GM21515 (cell line): ENCODE measurements at regions not wholly inside any gene's neighbourhood (a gene's known extent, or its start where the extent isn't known, plus 50 kb on each side); places are given as distances from the start of the nearest gene placed in this dataset.

ENCODE experiments used
- ATAC-seq: cut with Tn5 transposase; IDR thresholded peaks from one replicate; pipeline ENCODE4 v1.9.1; 2021; ENCODE audit not compliant: unreplicated experiment

- ATAC-seq, result no peak
Observed at GRCh38 chr16:86184185-86184584, 285.2 kb downstream of the IRF8 start.

- no peak for ATAC-seq
Observed at GRCh38 chr16:86185089-86185488, 286.1 kb downstream of the IRF8 start.

DNA sequence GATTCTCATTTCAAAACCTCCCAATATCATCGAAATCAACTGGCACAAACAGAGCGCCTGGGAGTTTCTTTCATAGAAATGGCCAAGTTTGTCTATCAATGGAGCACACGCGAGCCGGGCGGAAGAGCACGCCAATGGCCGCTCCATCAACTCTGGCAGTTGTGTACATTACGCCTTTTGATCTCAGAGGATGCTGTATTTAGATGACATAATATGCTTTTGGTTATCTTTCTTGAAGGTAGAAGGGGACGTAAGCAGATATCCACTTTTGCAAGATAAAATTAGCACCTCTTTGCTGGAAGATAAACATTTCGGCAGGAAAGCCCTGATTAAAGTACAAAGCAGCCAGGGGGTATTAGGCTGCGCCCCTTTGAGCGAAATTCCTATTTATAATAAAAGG, 287.4 kb downstream of the IRF8 start:
- no peak for ATAC-seq

DNA sequence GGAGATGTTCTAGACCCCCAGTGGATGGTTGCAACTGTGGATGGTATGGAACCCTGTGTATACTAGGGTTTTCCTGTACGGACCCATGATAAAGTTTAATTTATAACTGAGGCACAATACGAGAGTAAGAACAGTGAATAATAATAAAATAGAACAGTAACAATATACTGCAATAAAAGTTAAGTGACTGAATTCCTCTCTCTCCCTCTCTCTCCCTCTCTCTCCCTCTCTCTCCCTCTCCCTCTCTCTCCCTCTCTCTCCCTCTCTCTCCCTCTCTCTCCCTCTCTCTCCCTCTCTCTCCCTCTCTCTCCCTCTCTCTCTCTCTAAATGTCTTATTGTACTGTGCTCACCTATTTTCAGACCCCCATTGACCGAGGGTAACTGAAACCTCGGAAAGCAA, 291.0 kb downstream of the IRF8 start:
- ATAC-seq, result no peak

- ATAC-seq, result no peak
Observed at GRCh38 chr16:86191663-86192062, 292.7 kb downstream of the IRF8 start.

DNA sequence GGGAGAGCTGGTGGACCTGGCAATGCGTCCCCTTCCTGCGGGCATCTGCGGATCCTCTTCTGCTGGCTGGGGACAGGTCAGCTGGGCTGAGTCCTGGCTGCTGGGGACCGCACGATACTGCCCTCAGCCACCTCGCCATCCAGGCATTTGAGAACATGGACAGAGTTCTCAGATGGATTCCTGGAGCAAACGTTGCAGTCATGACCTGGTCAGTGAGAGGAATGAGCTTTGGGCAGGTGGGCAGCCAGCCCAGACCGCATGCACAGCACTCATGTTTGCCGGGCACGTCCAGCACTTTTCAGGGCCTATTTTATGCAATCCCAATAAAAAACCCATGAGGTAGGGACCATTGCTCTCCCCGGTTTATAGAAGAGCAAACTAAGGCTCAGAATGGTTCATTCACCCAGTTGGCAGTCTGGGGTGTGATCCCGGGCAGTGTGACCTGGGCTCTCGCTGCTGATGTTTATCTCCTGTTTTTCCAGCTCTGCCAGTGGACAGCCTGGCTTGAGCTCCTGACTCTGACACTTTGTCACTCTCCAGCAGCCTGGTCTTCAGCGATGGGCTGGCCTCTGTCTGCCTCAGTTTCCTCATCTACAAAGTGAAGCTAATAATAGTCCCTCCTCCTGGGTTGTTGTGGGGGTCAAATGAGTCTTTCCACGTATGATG, 294.7 kb downstream of the IRF8 start:
- no peak for ATAC-seq

DNA sequence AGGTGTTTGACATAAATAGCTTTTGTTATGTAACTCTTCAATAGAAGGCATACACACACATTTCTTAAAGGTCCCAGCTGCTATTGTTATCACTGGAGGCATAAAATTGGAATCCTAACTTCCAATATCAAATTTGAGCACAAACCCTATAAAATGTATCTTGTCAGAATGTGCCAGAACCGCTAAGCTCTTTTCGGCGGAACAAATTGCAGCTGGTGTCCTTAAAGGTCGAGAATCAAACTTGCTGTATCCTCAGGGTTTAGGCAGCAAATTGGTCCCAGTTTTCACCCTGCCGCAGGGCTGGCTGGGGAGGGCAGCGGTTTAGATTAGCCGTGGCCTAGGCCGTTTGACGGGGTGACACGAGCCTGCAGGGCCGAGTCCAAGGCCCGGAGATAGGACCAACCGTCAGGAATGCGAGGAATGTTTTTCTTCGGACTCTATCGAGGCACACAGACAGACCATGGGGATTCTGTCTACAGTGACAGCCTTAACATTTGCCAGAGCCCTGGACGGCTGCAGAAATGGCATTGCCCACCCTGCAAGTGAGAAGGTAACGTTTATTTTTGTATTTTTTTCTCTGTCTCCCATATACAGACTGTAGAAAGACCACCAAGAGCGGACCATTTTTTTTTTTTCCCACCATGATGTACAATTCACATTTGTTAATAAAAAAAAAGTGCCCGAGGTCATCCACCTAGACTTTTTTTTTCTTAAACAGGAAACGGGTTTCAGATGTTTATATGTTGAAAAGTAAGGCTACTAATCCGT, 297.1 kb downstream of the IRF8 start:
- ATAC-seq, result no peak

DNA sequence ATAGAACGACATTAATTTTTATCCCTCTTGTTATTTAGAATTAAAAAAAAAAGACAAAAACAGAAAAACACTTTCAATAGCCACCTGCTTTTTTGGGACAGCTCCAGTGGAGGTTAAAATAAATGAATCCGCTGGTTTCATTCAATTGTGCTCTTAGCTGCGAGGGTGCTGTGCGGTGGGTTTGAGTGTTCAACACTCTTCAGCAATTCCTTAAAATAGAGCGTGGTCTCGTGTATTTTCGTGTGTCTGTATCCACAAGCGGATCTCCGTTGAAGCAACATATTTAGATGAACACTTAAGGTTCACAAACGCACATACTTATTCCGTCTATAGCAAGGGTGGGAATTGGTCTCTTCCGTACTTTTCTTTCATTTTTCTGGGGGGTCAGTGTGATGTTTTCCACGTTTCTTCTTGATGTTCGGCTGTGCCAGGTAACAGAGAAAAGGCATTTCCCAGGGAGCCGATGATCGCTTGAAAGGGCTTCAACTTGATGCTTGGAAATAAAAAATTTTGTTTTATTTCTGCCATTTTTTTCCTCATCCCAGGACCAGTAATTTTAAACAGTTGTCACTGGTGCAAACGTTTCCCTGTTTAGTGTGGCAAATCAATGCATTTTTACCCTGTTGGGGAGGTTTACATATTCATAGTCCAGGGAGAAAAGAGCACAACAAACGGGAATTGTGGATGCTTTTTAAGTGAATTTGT, 297.9 kb downstream of the IRF8 start:
- ATAC-seq, result no peak

DNA sequence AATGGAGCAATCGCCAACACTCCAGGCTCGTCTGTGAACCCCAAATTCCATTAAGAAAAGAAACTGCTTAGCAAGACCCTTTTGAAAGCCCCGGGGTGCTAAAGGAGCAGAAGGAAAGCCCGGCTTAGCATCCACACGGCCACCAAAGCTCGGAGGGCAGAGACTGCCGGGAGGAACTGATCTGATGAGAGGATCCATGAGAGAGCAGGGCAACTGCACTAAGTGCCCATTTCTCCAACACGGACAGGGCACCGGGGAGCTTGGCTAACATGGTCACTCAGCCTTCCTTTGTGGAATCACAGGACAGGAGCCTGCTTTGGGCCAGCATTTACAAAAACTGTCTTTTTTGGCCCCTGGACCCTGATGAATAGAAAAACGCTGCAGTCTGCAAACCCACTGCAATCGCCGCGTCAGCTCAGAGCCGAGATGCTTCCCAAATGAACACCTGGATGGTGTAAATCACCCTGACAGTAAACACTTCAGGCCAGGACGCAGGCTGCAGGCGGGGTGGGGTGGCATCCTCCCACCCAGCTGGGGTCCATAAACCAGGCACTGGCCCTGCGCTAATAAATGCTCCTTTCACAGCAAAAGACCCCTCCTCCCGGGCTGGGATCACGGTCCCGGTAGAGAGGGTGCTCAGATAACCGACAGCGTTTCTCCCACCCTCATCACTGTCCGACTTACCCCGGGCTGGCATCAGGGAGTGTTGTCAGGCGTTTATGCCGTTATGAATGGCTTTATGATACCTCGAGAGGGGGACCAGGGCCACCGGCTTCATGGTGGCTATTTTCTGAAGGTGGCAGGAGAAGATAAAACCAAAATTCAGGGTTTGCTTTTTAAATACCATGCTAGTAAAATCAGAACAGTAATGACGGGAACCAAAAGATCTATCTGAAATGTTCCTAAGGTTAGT, 299.5 kb downstream of the IRF8 start:
- no peak for ATAC-seq

- no peak for ATAC-seq
Observed at GRCh38 chr16:86199182-86199581, 300.2 kb downstream of the IRF8 start.

DNA sequence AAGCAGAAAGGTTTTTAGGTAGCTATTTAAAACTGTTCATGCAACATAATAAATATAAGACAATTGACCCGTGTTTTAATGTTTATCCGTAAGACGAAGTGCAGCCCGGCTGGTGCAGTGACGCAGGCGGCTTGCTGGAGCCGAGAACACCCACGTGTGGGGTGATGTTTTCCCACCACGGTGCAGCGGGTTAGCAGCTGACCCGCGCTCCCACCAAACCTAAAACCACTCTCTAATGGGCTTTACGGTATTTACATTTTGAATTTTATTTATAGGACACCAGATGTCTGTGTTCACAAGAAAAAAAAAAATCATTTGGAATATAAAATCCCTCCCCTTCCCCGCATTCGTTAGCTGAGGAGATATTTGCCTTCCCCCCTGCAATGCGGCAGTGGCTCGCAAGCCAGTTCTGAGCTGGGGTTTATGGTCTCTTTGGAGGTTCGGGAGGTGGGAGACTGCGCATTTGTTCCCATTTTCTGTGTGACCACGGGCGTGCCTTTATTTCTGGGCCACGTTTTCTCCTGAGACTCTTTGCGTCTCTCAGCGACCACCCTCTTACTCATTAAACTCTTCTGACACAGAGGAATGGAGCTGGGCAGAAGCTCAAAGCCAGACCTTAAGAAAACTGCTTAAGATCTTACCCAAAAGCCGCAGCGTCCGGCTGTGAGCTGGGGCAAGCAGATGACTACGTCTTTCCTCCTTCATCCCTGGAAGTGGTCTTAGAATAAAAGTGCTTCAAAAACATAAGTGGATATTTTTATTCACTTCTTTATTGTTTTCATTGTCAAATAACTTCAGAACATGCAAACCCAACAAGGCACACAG, 301.1 kb downstream of the IRF8 start:
- no peak for ATAC-seq

GRCh38 chr16:86200722-86201121, 301.8 kb downstream of the IRF8 start:
- no peak for ATAC-seq

- ATAC-seq, result no peak
Observed at GRCh38 chr16:86201746-86202145, 302.8 kb downstream of the IRF8 start.

DNA sequence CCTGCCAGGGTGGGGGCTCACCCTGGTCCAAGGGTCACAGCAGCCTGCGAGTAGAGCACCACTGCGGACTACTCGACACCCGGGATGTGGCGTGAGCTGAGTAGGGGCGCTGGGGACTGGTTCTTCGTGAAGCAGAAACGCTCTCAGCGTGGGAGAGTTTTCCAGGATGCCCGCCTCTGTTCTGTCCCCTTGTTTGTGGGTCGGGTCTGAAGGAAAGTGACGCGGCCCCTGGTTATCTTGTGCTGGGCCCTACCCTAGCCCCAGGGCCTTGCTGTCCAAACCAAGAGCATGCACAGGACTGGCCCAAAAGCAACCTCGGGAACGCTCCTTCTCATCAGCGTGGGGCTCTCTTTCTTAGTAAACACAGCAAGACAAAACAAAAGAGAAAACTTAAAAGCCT, 303.3 kb downstream of the IRF8 start:
- ATAC-seq, result no peak

DNA sequence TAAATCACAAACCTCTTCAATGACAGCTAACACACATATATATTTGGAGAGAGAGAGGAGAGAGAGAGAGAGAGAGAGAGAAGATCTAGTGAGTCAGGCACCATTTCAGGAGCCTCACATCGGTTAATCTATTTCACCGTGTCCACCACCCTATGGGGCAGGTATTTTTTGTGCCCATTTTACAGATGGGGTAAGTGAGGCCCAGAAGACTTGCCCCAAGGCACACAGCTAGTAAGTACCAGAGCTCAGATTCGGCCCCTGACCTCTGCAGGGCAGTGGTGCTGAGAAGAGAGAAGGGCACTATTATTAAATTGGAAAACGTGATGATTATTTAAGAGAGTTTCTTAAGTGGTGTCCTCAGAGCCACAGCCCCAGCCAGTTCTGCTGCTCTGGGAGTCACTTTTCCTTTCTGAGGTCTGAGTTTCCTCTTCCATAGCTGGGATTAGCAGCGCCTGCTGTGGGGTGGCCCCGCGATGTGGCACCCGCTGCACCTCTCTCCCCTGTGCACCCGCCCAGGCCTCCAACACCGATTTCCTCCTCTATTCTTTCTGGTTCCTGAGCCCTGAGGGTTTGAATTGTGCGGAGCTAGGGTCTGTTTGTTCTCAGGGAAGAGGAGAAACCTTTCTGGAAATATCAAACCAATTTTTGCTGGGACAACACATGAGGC, 303.9 kb downstream of the IRF8 start:
- no peak for ATAC-seq

DNA sequence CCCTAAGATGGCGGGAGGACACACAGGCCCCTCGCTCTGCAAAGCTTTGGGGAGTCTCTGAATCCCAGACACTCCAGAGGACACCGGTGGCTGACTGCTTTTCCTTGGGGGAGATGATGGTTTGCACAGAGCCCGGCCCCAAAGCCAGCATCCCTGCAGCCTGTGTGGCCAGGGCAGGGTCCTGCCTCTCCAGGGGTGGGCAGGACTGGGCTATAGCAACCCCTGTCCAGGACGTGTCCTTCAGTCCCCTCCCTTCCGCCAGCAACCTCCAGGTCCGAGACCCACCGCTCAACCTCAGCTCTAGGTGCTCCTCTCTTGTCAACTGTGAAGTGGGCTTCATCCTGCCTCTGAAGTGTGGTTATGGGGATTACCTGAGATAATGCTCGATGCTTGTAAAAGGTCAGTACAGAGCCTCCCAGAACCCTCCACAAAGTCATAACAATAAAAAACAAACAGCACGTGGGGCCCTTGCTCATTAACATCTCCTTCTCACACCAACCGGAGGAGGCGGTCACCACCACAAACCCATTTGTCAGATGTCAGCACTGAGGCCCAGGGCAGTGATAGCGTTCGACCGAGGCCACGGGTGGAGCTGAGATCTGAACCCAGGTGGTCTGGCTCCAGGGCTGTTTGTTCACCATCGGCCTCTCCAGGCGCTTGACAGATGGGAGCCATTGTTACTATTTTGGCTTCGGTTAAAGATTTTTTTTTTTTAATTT, 304.8 kb downstream of the IRF8 start:
- ATAC-seq, result no peak

DNA sequence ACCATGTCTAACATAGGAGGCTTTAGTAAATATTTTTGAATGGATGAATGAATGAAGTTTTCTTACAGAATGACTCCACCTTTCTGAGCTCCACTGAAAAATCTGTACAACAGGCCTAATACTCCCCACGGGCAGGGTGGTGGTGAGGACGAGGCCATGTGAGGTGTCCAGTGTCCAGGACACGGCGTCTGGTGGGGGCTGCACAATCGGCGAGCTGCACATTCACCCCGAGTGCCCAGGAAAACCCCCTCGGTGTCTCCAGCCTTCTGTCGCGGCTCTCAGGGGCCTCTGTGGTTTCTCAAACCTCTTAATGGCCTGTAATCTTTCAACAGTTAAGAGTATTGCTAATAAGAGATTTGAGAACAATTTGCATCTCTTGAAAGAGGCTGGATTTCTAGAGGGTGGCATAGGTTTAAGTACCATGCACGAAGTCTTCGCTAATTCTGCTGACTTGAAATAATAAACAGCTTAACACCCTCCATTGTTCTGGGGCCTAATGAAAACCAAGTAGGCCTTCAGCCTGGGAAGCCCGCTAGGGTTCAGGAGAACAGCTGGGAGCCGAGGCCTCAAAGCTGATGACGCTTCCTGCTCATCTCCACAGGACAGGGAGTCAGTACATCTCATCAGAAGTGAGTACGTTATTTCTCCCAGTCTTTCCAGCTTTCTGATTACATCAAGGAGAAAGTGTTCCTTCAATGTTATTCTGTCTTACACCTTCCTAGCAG, 304.6 kb upstream of the FOXF1 start:
- ATAC-seq, result no peak

GRCh38 chr16:86207350-86207749, 303.0 kb upstream of the FOXF1 start:
- ATAC-seq, result no peak
